Ascending aorta (tissue), 2 donors: ENCODE measurements at regions not wholly inside any gene's neighbourhood (a gene's known extent, or its start where the extent isn't known, plus 50 kb on each side); places are given as distances from the start of the nearest gene placed in this dataset.
"Not testable (repeated sequence)": the region's sequence is repeated elsewhere in the genome, so short reads cannot be mapped to it uniquely, and the experiment has no call there.

Experiments used
- DNase-seq, 2 donors: peaks; one replicate each; pipeline ENCODE4 v3.0.0-alpha.2; 2019; ENCODE audit warnings: low spot score in 2 of 2
- H3K27ac ChIP-seq, 2 donors: fragments of 200-600 bp; sonication (generic); one replicate each; pipeline ENCODE4 v1.5.1; 2016 to 2017; ENCODE audit warnings: mild to moderate bottlenecking in 1 of 2
- H3K27me3 ChIP-seq: fragments of 200-600 bp; sonication (generic); one replicate; pipeline ENCODE4 v1.5.1; 2017
- H3K36me3 ChIP-seq, 2 donors: fragments of 200-600 bp; sonication (generic); one replicate each; pipeline ENCODE4 v1.5.1; 2016
- H3K4me1 ChIP-seq, 2 donors: fragments of 200-600 bp; sonication (generic); one replicate each; pipeline ENCODE4 v1.5.1; 2016 to 2017; ENCODE audit warnings: mild to moderate bottlenecking in 1 of 2
- H3K4me3 ChIP-seq, 2 donors: fragments of 200-600 bp; sonication (generic); one replicate each; pipeline ENCODE4 v1.5.1; 2016 to 2017; ENCODE audit warnings: mild to moderate bottlenecking in 1 of 2
- H3K9me3 ChIP-seq, 2 donors: fragments of 200-600 bp; sonication (generic); one replicate each; pipeline ENCODE4 v1.5.1; 2016
- CTCF ChIP-seq, 3 experiments: fragments of 200-600 bp in 2 of 3; fragments of 450-650 bp in 1 of 3; sonication (generic) in 2 of 3; IDR thresholded peaks; one replicate each; pipeline ENCODE4 v1.5.1; 2016 to 2019; ENCODE audit warnings: antibody characterized with exemption in 3 of 3, mild to moderate bottlenecking in 1 of 3, moderate library complexity in 1 of 3
- intact Hi-C: fragments of 100-400 bp; cut with DNase I; formaldehyde crosslinking; loops from one replicate; pipeline ENCODE4 v1.15.1; 2023

- no peaks in the 10 kb centered on the region for H3K9me3 ChIP-seq
- DNase-seq: no peak
- no peak overlapping the region for H3K27ac ChIP-seq
- H3K4me3 ChIP-seq: no peak overlapping the region
- no peaks in the 10 kb centered on the region for H3K27me3 ChIP-seq
- TF ChIP-seq CTCF (IDR thresholded peaks at IDR 0.05): no peak
- H3K4me1 ChIP-seq: no peaks in the 10 kb centered on the region
- H3K36me3 ChIP-seq: no peaks in the 10 kb centered on the region
- intact Hi-C loops: no loop called here
These were observed 109.9 kb upstream of the SLC1A3 start for GRCh38 chr5:36496471-36496870.

- Histone ChIP-seq H3K4me1 (no peaks in the 10 kb centered on the region), H3K4me3 (no peak overlapping the region), H3K36me3 (no peaks in the 10 kb centered on the region), H3K9me3 (no peaks in the 10 kb centered on the region), H3K27ac (no peak overlapping the region), H3K27me3 (no peaks in the 10 kb centered on the region)
- no peak for DNase-seq
- intact Hi-C loops: no loop called here
- no peak for TF ChIP-seq CTCF (IDR thresholded peaks at IDR 0.05)
These were observed 103.8 kb upstream of the SLC1A3 start for GRCh38 chr5:36502608-36503007.

- H3K9me3 ChIP-seq: no peaks in the 10 kb centered on the region
- H3K27me3 ChIP-seq: no peaks in the 10 kb centered on the region
- H3K36me3 ChIP-seq: no peaks in the 10 kb centered on the region
- H3K4me1 ChIP-seq: no peaks in the 10 kb centered on the region
- H3K4me3 ChIP-seq: no peak overlapping the region
- no peak for TF ChIP-seq CTCF (IDR thresholded peaks at IDR 0.05)
- intact Hi-C loops: no loop called here
- H3K27ac ChIP-seq: no peak overlapping the region
- no peak for DNase-seq
These were observed 101.4 kb upstream of the SLC1A3 start for GRCh38 chr5:36505021-36505420.

GRCh38 chr5:36507332-36507952 is 99.0 kb upstream of the SLC1A3 start:
- Histone ChIP-seq H3K4me3 (no peak overlapping the region), H3K27ac (no peak overlapping the region), H3K4me1 (no peaks in the 10 kb centered on the region), H3K27me3 (no peaks in the 10 kb centered on the region), H3K36me3 (no peaks in the 10 kb centered on the region), H3K9me3 (no peaks in the 10 kb centered on the region)
- intact Hi-C loops: loop anchor here (1.0 to 2.0 kb wide), 2 partner anchors 92 to 185 kb away; no protein-coding TSS in a partner anchor
- peak; percentile 47 to 77 (median 67) for TF ChIP-seq CTCF (IDR thresholded peaks at IDR 0.05)
- DNase-seq: peak in 1 of 2 donors; percentile 86

GRCh38 chr5:36508331-36508730 is 98.1 kb upstream of the SLC1A3 start:
- H3K9me3 ChIP-seq, H3K27ac ChIP-seq, H3K27me3 ChIP-seq, H3K36me3 ChIP-seq, DNase-seq, intact Hi-C loops, H3K4me1 ChIP-seq, H3K4me3 ChIP-seq: not testable (repeated sequence)

GRCh38 chr5:36513647-36514046 is 92.8 kb upstream of the SLC1A3 start:
- DNase-seq, H3K4me3 ChIP-seq, H3K36me3 ChIP-seq, intact Hi-C loops, H3K9me3 ChIP-seq, H3K4me1 ChIP-seq, H3K27me3 ChIP-seq, H3K27ac ChIP-seq: not testable (repeated sequence)

- Histone ChIP-seq H3K4me1 (no peaks in the 10 kb centered on the region), H3K4me3 (no peak overlapping the region), H3K36me3 (no peaks in the 10 kb centered on the region), H3K9me3 (no peaks in the 10 kb centered on the region), H3K27me3 (no peaks in the 10 kb centered on the region), H3K27ac (no peak overlapping the region)
- DNase-seq: no peak
- intact Hi-C loops: no loop called here
- no peak for TF ChIP-seq CTCF (IDR thresholded peaks at IDR 0.05)
These were observed 86.5 kb upstream of the SLC1A3 start for GRCh38 chr5:36519881-36520280.
